ENCODE measurements at regions not wholly inside any gene's neighbourhood (a gene's known extent, or its start where the extent isn't known, plus 50 kb on each side); places are given as distances from the start of the nearest gene placed in this dataset.

GRCh38 chr14:54058505-54058904, 101.9 kb upstream of the BMP4 start:
- Mint-ChIP-seq H3K36me3 (ENCODE audit: low read depth) (no peaks in the 10 kb centered on the region), H3K27me3 (peaks cover 2% of the 10 kb centered on the region), H3K4me1 (no peaks in the 10 kb centered on the region), H3K9me3 (peaks cover 4% of the 10 kb centered on the region), H3K27ac (no peak overlapping the region), H3K4me3 (no peak overlapping the region)
- ATAC-seq (no peak), DNase-seq (no peak)

- no peaks in the 10 kb centered on the region for H3K9me3 Mint-ChIP-seq
- no peak overlapping the region for H3K4me3 Mint-ChIP-seq
- H3K27me3 Mint-ChIP-seq = peaks cover 3% of the 10 kb centered on the region
- DNase-seq (no peak), ATAC-seq (no peak)
- no peaks in the 10 kb centered on the region for H3K4me1 Mint-ChIP-seq
- no peak overlapping the region for H3K27ac Mint-ChIP-seq
- H3K36me3 Mint-ChIP-seq (ENCODE audit: low read depth) = no peaks in the 10 kb centered on the region
Observed at GRCh38 chr14:54083549-54084239, 127.1 kb upstream of the BMP4 start.

GRCh38 chr14:54085232-54085761, 128.7 kb upstream of the BMP4 start:
- H3K4me3 Mint-ChIP-seq = no peak overlapping the region
- no peak overlapping the region for H3K27ac Mint-ChIP-seq
- peaks cover 3% of the 10 kb centered on the region for H3K27me3 Mint-ChIP-seq
- H3K9me3 Mint-ChIP-seq = no peaks in the 10 kb centered on the region
- ATAC-seq (no peak), DNase-seq (no peak)
- no peaks in the 10 kb centered on the region for H3K4me1 Mint-ChIP-seq
- H3K36me3 Mint-ChIP-seq (ENCODE audit: low read depth) = no peaks in the 10 kb centered on the region

- peaks cover 3% of the 10 kb centered on the region for H3K27me3 Mint-ChIP-seq
- H3K9me3 Mint-ChIP-seq = no peaks in the 10 kb centered on the region
- ATAC-seq (no peak), DNase-seq (no peak)
- H3K4me1 Mint-ChIP-seq = no peaks in the 10 kb centered on the region
- H3K27ac Mint-ChIP-seq = no peak overlapping the region
- H3K36me3 Mint-ChIP-seq (ENCODE audit: low read depth) = no peaks in the 10 kb centered on the region
- H3K4me3 Mint-ChIP-seq = no peak overlapping the region
Observed at GRCh38 chr14:54085841-54086240, 129.2 kb upstream of the BMP4 start.

- peaks cover 3% of the 10 kb centered on the region for H3K27me3 Mint-ChIP-seq
- H3K4me1 Mint-ChIP-seq = no peaks in the 10 kb centered on the region
- no peak overlapping the region for H3K4me3 Mint-ChIP-seq
- ATAC-seq (no peak), DNase-seq (no peak)
- no peaks in the 10 kb centered on the region for H3K9me3 Mint-ChIP-seq
- no peak overlapping the region for H3K27ac Mint-ChIP-seq
- no peaks in the 10 kb centered on the region for H3K36me3 Mint-ChIP-seq (ENCODE audit: low read depth)
Observed at GRCh38 chr14:54086767-54087166, 130.1 kb upstream of the BMP4 start.

DNA sequence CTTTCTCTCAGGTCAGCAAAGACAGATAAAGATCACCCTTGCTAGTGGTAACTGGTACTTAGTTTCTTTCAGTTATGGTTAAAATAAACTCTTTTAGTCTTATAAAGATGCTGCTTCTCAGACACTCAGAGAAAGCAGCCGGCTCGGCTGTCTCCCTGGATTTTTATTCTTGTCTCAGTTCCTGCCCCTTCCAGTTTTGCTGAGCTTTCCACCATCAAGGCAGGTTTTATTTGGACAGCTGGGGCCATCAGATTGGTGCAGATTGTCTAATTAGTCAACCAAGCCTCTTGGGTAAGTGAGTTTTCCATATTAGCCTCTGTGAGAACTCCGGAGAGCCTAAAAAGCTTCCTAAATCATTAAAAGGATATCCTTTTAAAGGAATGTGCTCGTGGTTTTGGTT, 130.8 kb upstream of the BMP4 start:
- Mint-ChIP-seq H3K4me1 (no peaks in the 10 kb centered on the region), H3K27me3 (peaks cover 3% of the 10 kb centered on the region), H3K9me3 (no peaks in the 10 kb centered on the region), H3K27ac (no peak overlapping the region), H3K4me3 (no peak overlapping the region), H3K36me3 (ENCODE audit: low read depth) (no peaks in the 10 kb centered on the region)
- no peak for ATAC-seq
- DNase-seq = no peak

DNA sequence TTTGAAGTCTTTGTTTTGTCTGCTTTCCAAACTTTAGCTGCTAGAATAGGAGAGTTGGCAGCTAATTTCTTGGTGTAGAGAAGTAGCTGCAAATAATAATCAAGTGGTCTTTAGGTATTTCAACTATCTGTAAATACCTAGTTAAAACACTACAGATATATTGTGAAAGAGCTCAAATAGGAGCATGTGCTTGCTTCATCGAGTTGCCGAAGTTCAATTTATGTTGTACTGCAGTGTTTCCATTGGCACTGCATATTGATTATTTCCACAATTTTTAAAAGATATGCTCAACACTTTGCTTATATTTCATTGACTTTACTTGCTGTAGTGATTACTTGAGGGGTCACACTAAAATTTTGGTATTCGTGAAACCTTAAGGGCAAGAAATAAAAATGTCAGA, 131.6 kb upstream of the BMP4 start:
- Mint-ChIP-seq H3K4me1 (no peaks in the 10 kb centered on the region), H3K9me3 (no peaks in the 10 kb centered on the region), H3K4me3 (no peak overlapping the region), H3K27me3 (peaks cover 3% of the 10 kb centered on the region), H3K27ac (no peak overlapping the region), H3K36me3 (ENCODE audit: low read depth) (no peaks in the 10 kb centered on the region)
- DNase-seq = no peak
- no peak for ATAC-seq

DNA sequence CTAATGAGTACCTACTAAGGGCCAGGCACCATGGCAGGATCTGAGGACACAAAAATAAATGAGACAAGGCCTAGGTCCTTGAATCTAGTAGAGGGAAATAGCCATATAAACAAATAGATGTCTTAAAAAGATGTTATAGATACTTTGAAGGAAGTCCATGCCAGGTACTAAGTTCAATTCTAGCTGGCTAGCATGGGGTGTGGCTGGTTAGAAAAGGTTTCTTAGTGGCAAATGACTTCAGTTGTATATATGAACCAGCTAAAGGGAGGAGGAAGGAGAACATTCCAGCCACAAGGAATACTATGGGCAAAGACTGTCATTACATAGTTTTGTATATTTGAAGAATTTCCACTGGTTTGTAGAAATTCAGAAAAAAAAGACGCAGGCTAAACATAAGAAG, 133.6 kb upstream of the BMP4 start:
- no peak for ATAC-seq
- Mint-ChIP-seq H3K4me1 (no peaks in the 10 kb centered on the region), H3K9me3 (peaks cover 4% of the 10 kb centered on the region), H3K27ac (no peak overlapping the region), H3K27me3 (peaks cover 3% of the 10 kb centered on the region), H3K4me3 (no peak overlapping the region), H3K36me3 (ENCODE audit: low read depth) (no peaks in the 10 kb centered on the region)
- DNase-seq = no peak

DNA sequence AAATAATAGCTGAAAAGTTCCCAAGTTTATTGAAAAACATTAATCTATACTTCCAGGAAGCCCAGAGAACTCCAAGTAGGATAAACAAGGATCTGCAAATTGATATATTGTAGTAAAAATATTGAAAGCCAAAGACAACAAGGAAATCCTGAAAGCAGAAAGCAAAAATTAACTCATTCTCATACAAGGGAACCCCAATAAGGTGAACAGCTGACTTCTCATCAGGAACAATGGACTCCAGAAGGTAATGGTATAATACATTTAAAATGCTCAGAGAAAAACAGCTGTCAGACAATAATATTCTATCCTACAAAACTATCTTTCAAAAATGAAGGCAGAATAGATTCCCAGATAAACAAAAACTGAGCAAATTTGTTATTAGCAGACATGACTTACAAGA, 138.1 kb upstream of the BMP4 start:
- no peak overlapping the region for H3K4me3 Mint-ChIP-seq
- DNase-seq (no peak), ATAC-seq (no peak)
- H3K27ac Mint-ChIP-seq = no peak overlapping the region
- H3K27me3 Mint-ChIP-seq = no peaks in the 10 kb centered on the region
- H3K36me3 Mint-ChIP-seq (ENCODE audit: low read depth) = no peaks in the 10 kb centered on the region
- H3K4me1 Mint-ChIP-seq = no peaks in the 10 kb centered on the region
- peaks cover 4% of the 10 kb centered on the region for H3K9me3 Mint-ChIP-seq

GRCh38 chr14:54098536-54098935, 141.9 kb upstream of the BMP4 start:
- Mint-ChIP-seq H3K4me1 (no peaks in the 10 kb centered on the region), H3K4me3 (no peak overlapping the region), H3K36me3 (ENCODE audit: low read depth) (no peaks in the 10 kb centered on the region), H3K27me3 (peaks cover 2% of the 10 kb centered on the region), H3K9me3 (peaks cover 4% of the 10 kb centered on the region), H3K27ac (no peak overlapping the region)
- DNase-seq = no peak
- no peak for ATAC-seq

DNA sequence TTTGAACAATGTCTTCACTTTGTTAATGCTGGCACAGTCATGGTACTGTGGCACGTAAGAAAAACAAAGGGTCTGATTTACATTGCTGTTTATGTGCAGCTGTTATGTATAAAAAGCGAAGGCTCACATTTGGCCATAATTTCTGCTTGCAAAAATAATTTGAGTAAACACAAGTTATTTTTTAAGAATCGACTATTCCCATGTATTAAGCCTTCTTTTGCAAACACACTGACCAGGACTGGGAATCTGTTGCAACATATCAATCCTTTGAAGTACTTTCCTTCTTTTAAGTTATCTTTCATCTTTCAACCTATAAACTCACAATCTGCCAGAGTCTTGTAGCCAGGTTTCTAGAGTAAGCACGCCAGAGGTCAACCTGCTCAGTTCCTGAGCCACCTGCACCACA, 145.4 kb upstream of the BMP4 start:
- Mint-ChIP-seq H3K4me1 (no peaks in the 10 kb centered on the region), H3K9me3 (no peaks in the 10 kb centered on the region), H3K4me3 (no peak overlapping the region), H3K36me3 (ENCODE audit: low read depth) (no peaks in the 10 kb centered on the region), H3K27me3 (peaks cover 2% of the 10 kb centered on the region), H3K27ac (no peak overlapping the region)
- ATAC-seq (no peak), DNase-seq (no peak)

DNA sequence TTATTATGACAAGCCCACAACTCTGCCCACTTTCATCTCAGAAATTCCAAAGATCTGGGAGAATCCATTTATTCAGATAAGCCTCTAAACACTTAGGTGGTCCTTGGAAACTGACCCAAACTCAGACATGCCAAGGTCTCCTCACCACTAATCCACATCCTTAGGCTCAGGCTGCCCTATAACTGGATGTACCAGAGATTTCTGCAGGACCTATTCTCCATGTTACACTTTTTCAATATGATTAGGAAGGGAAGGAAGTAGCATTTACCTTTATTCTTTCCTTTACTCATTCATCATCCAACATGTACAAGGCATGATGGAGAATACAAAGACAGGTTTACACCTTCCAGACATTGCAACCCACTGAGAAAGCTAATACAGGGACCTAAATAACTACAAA, 145.9 kb upstream of the BMP4 start:
- H3K9me3 Mint-ChIP-seq = no peaks in the 10 kb centered on the region
- no peak overlapping the region for H3K4me3 Mint-ChIP-seq
- no peaks in the 10 kb centered on the region for H3K36me3 Mint-ChIP-seq (ENCODE audit: low read depth)
- H3K27me3 Mint-ChIP-seq = peaks cover 2% of the 10 kb centered on the region
- ATAC-seq (no peak), DNase-seq (no peak)
- H3K4me1 Mint-ChIP-seq = no peaks in the 10 kb centered on the region
- no peak overlapping the region for H3K27ac Mint-ChIP-seq

- H3K27ac Mint-ChIP-seq = no peak overlapping the region
- ATAC-seq (no peak), DNase-seq (no peak)
- no peaks in the 10 kb centered on the region for H3K36me3 Mint-ChIP-seq (ENCODE audit: low read depth)
- H3K4me3 Mint-ChIP-seq = no peak overlapping the region
- peaks cover 2% of the 10 kb centered on the region for H3K27me3 Mint-ChIP-seq
- no peaks in the 10 kb centered on the region for H3K9me3 Mint-ChIP-seq
- H3K4me1 Mint-ChIP-seq = no peaks in the 10 kb centered on the region
Observed at GRCh38 chr14:54104601-54105145, 148.0 kb upstream of the BMP4 start.

GRCh38 chr14:54105406-54105805, 148.8 kb upstream of the BMP4 start:
- Mint-ChIP-seq H3K4me1 (no peaks in the 10 kb centered on the region), H3K9me3 (no peaks in the 10 kb centered on the region), H3K27ac (no peak overlapping the region), H3K36me3 (ENCODE audit: low read depth) (no peaks in the 10 kb centered on the region), H3K27me3 (peaks cover 2% of the 10 kb centered on the region), H3K4me3 (no peak overlapping the region)
- DNase-seq (no peak), ATAC-seq (no peak)

DNA sequence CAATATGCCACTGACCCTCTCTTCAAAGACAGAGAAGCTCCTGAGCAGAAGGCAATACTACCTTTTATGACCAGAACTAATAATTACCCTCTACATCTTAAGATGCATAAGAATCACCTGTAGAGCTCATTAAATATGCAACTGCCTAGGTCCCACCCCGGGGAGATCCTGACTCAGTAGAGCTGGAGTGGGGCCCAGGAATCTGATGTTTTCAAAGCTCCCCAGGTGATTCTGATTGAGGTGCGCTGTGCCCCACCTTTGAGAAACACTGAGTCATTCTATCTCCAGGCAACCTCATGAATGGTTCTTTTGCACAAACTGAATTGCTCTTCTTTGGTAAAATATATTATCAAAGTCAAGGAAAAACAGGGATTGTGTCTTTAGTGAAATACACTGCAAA, 149.3 kb upstream of the BMP4 start:
- Mint-ChIP-seq H3K4me3 (no peak overlapping the region), H3K27me3 (peaks cover 2% of the 10 kb centered on the region), H3K27ac (no peak overlapping the region), H3K4me1 (no peaks in the 10 kb centered on the region), H3K9me3 (no peaks in the 10 kb centered on the region), H3K36me3 (ENCODE audit: low read depth) (no peaks in the 10 kb centered on the region)
- no peak for ATAC-seq
- no peak for DNase-seq
